ENCODE measurements at regions not wholly inside any gene's neighbourhood (a gene's known extent, or its start where the extent isn't known, plus 50 kb on each side); places are given as distances from the start of the nearest gene placed in this dataset.

DNA sequence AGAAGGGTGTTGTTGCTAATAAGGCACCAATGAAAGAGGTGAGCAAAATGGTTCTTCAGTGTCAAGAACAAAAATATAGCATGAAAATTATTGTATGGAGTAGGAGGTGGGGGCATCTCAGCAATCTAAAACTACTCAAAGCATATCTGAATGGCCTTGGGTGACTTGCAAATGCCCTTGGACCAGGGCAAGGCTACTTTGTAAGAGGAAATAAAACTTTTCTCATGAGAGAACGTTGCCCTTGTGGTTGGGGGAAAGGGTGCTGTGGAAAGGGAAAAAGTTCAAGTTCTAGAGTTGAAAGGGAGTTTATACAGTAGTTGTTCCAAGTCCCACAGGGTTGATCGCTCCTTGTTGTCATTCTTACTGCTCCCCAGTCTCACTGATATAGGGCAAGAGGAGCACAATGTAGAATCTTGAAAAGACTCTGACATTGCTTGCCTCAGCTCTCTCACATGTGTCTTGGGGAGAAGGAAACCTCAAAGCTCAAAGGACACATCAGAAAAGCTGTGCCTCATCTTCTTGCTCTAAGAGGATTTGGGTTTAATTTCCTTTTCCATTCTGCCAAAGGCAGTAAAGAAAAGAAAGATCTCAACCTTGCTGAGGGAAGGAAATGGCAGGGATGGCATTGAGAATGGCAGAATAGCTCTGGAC lies 270.5 kb downstream of the DUSP6 start:
- Mint-ChIP-seq H3K36me3 (no peaks in the 10 kb centered on the region), H3K4me1 (ENCODE audit: unreplicated experiment) (peaks cover 17% of the 10 kb centered on the region), H3K27me3 (peaks cover 4% of the 10 kb centered on the region), H3K4me3 (no peak overlapping the region), H3K9me3 (peaks cover 5% of the 10 kb centered on the region), H3K27ac (no peak overlapping the region)
- DNase-seq (ENCODE audit: extremely low spot score, unreplicated experiment) = no peak
- TF ChIP-seq, protein P1, sequence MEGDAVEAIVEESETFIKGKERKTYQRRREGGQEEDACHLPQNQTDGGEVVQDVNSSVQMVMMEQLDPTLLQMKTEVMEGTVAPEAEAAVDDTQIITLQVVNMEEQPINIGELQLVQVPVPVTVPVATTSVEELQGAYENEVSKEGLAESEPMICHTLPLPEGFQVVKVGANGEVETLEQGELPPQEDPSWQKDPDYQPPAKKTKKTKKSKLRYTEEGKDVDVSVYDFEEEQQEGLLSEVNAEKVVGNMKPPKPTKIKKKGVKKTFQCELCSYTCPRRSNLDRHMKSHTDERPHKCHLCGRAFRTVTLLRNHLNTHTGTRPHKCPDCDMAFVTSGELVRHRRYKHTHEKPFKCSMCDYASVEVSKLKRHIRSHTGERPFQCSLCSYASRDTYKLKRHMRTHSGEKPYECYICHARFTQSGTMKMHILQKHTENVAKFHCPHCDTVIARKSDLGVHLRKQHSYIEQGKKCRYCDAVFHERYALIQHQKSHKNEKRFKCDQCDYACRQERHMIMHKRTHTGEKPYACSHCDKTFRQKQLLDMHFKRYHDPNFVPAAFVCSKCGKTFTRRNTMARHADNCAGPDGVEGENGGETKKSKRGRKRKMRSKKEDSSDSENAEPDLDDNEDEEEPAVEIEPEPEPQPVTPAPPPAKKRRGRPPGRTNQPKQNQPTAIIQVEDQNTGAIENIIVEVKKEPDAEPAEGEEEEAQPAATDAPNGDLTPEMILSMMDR (conservative IDR thresholded peaks at IDR 0.05) = no peak

DNA sequence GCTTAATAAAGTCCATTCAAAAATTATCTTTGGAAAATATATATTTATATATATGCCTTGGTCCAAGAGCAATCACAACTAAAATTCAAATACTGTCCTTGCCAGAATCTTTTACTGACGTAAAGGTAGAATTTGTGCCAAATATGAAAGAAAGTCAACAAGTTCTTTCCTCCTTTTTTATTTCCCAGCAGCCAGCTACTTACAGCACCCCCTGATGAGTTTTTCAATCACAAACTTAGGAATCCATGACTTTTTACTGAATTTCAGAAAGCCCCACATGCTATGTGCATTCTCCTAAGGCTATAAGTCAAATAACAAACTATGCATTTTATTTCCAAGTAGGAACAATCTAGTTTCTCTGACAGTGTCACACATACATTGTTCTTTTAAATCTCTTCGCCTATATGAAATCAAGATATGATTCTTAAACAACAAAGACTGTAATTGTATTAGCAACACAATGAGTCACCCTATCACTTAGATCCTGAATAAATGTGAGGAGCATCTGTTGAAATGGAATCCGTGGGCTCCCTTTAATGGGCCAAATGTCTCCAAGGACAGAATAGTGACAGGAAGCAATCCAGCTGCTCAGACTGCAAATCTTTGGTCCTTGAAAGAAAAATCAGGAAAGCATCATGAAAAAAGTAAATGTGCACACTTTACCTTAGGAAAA lies 271.4 kb downstream of the DUSP6 start:
- Mint-ChIP-seq H3K36me3 (no peaks in the 10 kb centered on the region), H3K27ac (no peak overlapping the region), H3K4me3 (no peak overlapping the region), H3K27me3 (peaks cover 4% of the 10 kb centered on the region), H3K4me1 (ENCODE audit: unreplicated experiment) (peaks cover 17% of the 10 kb centered on the region), H3K9me3 (peaks cover 5% of the 10 kb centered on the region)
- DNase-seq (ENCODE audit: extremely low spot score, unreplicated experiment) = no peak
- TF ChIP-seq, protein P1 (conservative IDR thresholded peaks at IDR 0.05) = no peak

DNA sequence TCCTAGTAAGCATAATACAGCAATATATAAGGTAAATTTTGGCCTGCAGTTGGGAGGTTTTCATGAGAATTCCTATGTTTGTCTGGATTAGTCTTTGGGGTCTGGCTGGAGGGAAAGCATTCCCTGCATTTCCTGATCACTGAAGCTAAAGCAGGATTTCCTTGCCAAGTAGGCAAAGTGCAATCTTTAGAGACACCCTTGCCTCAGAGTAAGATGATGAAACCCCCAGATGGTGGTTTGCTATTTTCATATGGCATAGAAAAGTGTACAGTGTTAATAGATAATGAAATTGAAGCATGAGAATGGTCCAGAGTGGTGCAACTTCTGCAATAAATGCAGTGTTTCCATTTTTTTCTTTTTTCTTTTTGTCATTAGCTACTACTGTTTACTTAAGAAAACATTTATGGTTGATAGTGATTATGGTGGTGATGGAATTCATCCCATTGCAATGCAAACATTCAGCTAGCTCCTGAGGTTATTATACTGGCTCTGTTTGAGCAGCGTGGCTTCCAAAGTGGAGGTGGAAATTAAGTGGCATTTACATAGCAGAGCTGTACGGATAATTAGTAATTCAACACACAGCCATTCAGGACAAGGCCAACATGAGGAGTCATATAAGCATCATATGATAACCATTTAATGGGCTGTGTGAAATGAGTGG lies 276.3 kb downstream of the DUSP6 start:
- Mint-ChIP-seq H3K27ac (no peak overlapping the region), H3K4me3 (no peak overlapping the region), H3K27me3 (no peaks in the 10 kb centered on the region), H3K36me3 (no peaks in the 10 kb centered on the region), H3K9me3 (no peaks in the 10 kb centered on the region), H3K4me1 (ENCODE audit: unreplicated experiment) (peaks cover 9% of the 10 kb centered on the region)
- TF ChIP-seq, protein P1 (conservative IDR thresholded peaks at IDR 0.05) = no peak
- no peak for DNase-seq (ENCODE audit: extremely low spot score, unreplicated experiment)

DNA sequence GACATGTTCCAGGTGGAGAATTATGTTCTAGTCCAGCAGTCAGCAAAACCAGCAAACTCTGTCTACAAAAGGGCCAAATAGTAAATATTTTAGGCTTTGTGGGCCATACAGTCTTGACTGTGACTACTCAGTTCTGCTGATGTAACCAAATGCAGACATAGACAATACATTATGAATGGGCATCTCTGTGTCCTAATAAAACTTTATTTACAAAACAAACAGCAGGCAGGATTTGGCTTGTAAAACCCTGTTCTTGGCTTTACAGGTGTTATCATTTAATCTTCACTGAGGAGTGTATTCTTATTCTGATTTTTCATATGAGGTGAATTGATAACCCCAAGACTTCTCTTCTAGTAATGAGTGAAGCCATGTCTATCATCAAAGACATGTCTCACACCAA lies 278.6 kb downstream of the DUSP6 start:
- no peak overlapping the region for H3K4me3 Mint-ChIP-seq
- H3K4me1 Mint-ChIP-seq (ENCODE audit: unreplicated experiment) = peaks cover 5% of the 10 kb centered on the region
- H3K27ac Mint-ChIP-seq = no peak overlapping the region

DNA sequence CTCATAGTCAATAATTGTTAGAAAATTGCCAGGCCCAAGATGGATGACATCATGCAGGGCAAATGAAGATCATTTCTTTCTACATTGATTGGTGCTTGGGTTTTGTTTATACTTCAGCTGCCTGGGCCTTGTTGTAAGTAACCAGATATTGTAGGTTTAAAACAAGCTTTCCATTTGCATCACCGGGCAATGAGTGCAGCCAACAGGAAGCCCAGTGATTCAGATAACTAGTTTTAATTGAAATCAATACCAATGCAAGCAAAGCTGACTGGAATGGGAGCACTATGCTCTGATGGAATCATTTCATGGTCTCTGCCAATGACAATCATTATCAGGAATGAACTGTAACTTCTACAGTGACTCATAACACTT lies 279.3 kb downstream of the DUSP6 start:
- H3K27ac Mint-ChIP-seq = peak overlapping the region; percentile 4
- no peak for DNase-seq (ENCODE audit: extremely low spot score, unreplicated experiment)
- peaks cover 5% of the 10 kb centered on the region for H3K4me1 Mint-ChIP-seq (ENCODE audit: unreplicated experiment)
- TF ChIP-seq, protein P1 (conservative IDR thresholded peaks at IDR 0.05) = no peak
- no peaks in the 10 kb centered on the region for H3K9me3 Mint-ChIP-seq
- H3K4me3 Mint-ChIP-seq = no peak overlapping the region
- peaks cover 3% of the 10 kb centered on the region for H3K27me3 Mint-ChIP-seq
- no peaks in the 10 kb centered on the region for H3K36me3 Mint-ChIP-seq

More for the DNA sequence above, 278.6 kb downstream of the DUSP6 start:
- DNase-seq (ENCODE audit: extremely low spot score, unreplicated experiment) = no peak
- TF ChIP-seq, protein P1 (conservative IDR thresholded peaks at IDR 0.05) = no peak
- peaks cover 3% of the 10 kb centered on the region for H3K27me3 Mint-ChIP-seq
- no peaks in the 10 kb centered on the region for H3K36me3 Mint-ChIP-seq
- H3K9me3 Mint-ChIP-seq = no peaks in the 10 kb centered on the region
